HEK293 (cell line): ENCODE measurements at regions not wholly inside any gene's neighbourhood (a gene's known extent, or its start where the extent isn't known, plus 50 kb on each side); places are given as distances from the start of the nearest gene placed in this dataset.

Experiments used
- CTCF ChIA-PET: fragments of 350-600 bp; formaldehyde crosslinking; extraction: SDS; loops from one replicate; lab custom pipeline; 2021; ENCODE audit warnings: antibody characterized with exemption; lab: Yijun Ruan, JAX
- POLR2A ChIA-PET: fragments of 300-600 bp; formaldehyde crosslinking; extraction: SDS; loops from one replicate; lab custom pipeline; 2020; ENCODE audit warnings: antibody characterized with exemption, inconsistent platforms; lab: Yijun Ruan, JAX
- H3K27ac ChIP-seq: fragments of 200-500 bp; sonication (Bioruptor generic); 2 replicates; pipeline ENCODE4 v1.5.1; 2014; ENCODE audit warnings: low read depth, low read length, control low read depth, inconsistent platforms; ENCODE audit errors: extremely low read depth
- H3K36me3 ChIP-seq, 2 experiments: fragments of 200-500 bp in 1 of 2; sonication (Bioruptor generic) in 1 of 2; 1 replicate in 1 of 2; 2 replicates in 1 of 2; pipeline ENCODE4 v1.5.1; 2014 to 2017; ENCODE audit warnings: inconsistent platforms in 2 of 2, low read length in 2 of 2; ENCODE audit not compliant: control insufficient read depth in 2 of 2, insufficient read depth in 1 of 2
- H3K4me1 ChIP-seq: fragments of 200-500 bp; sonication (Bioruptor generic); 2 replicates; pipeline ENCODE4 v1.5.1; 2014; ENCODE audit warnings: mild to moderate bottlenecking, low read length, inconsistent platforms; ENCODE audit not compliant: control insufficient read depth, insufficient read depth
- H3K4me3 ChIP-seq: 2 replicates; pipeline ENCODE4 v1.5.1; 2011; ENCODE audit warnings: low read depth, mild to moderate bottlenecking, control low read depth, low read length, moderate library complexity
- H3K9me3 ChIP-seq: fragments of 200-500 bp; sonication (Bioruptor generic); 2 replicates; pipeline ENCODE4 v1.5.1; 2014; ENCODE audit warnings: low read depth, low read length, inconsistent platforms; ENCODE audit not compliant: control insufficient read depth, insufficient read depth
- HOXC10 ChIP-seq: sonication (generic); formaldehyde crosslinking; IDR thresholded peaks from 2 replicates; pipeline ENCODE4 v1.8.1; 2023; ENCODE audit warnings: mild to moderate bottlenecking, missing genetic modification reagents
- KLF8 ChIP-seq: fragments of 450-650 bp; formaldehyde crosslinking; IDR thresholded peaks from 2 replicates; pipeline ENCODE4 v1.5.1; 2016; ENCODE audit warnings: missing biosample characterization, missing genetic modification characterization
- MYNN ChIP-seq: fragments of 450-650 bp; formaldehyde crosslinking; IDR thresholded peaks from 2 replicates; pipeline ENCODE4 v1.5.1; 2016; ENCODE audit warnings: missing biosample characterization, missing genetic modification characterization, borderline replicate concordance
- SCRT1 ChIP-seq: fragments of 450-650 bp; formaldehyde crosslinking; IDR thresholded peaks from 2 replicates; pipeline ENCODE4 v1.5.1; 2016; ENCODE audit warnings: missing biosample characterization, missing genetic modification characterization, borderline replicate concordance
- SETDB1 ChIP-seq: IDR thresholded peaks from one replicate; pipeline ENCODE4 v1.6.1; 2017; ENCODE audit warnings: mild to moderate bottlenecking, low read length, moderate library complexity, mixed read lengths; ENCODE audit not compliant: insufficient read length
- SP2 ChIP-seq: fragments of 450-650 bp; formaldehyde crosslinking; IDR thresholded peaks from 2 replicates; pipeline ENCODE4 v1.5.1; 2016; ENCODE audit warnings: missing biosample characterization, missing genetic modification characterization
- TCF7L2 ChIP-seq: IDR thresholded peaks from 2 replicates; pipeline ENCODE4 v1.6.1; 2011; ENCODE audit warnings: low read depth, mild to moderate bottlenecking, inconsistent platforms, low read length, moderate library complexity, borderline replicate concordance
- TRIM28 ChIP-seq: IDR thresholded peaks from 2 replicates; pipeline ENCODE4 v1.6.1; 2011; ENCODE audit warnings: low read length, control low read depth, borderline replicate concordance
- ZBTB21 ChIP-seq: fragments of 450-650 bp; formaldehyde crosslinking; IDR thresholded peaks from 2 replicates; pipeline ENCODE4 v1.5.1; 2017; ENCODE audit warnings: missing biosample characterization, missing genetic modification characterization
- ZBTB48 ChIP-seq: fragments of 450-650 bp; formaldehyde crosslinking; IDR thresholded peaks from 2 replicates; pipeline ENCODE4 v1.5.1; 2016; ENCODE audit warnings: missing biosample characterization, missing genetic modification characterization
- ZIC2 ChIP-seq: fragments of 450-650 bp; formaldehyde crosslinking; IDR thresholded peaks from 2 replicates; pipeline ENCODE4 v1.5.1; 2016; ENCODE audit warnings: missing biosample characterization, missing genetic modification characterization
- ZNF223 ChIP-seq: fragments of 450-650 bp; formaldehyde crosslinking; IDR thresholded peaks from 2 replicates; pipeline ENCODE4 v1.5.1; 2016; ENCODE audit warnings: missing biosample characterization, missing genetic modification characterization
- ZNF24 ChIP-seq: fragments of 450-650 bp; formaldehyde crosslinking; IDR thresholded peaks from 2 replicates; pipeline ENCODE4 v1.5.1; 2016; ENCODE audit warnings: missing biosample characterization, missing genetic modification characterization
- ZNF274 ChIP-seq, 2 experiments: fragments of 200-500 bp in 1 of 2; fragments of 450-650 bp in 1 of 2; sonication (Bioruptor generic) in 1 of 2; formaldehyde crosslinking in 1 of 2; IDR thresholded peaks; 2 replicates each; pipeline versions ENCODE4 v1.5.1 to v1.6.1; 2014 to 2016; ENCODE audit warnings: borderline replicate concordance in 1 of 2, inconsistent platforms in 1 of 2, low read length in 1 of 2, missing biosample characterization in 1 of 2, missing genetic modification characterization in 1 of 2
- ZNF366 ChIP-seq: fragments of 450-650 bp; formaldehyde crosslinking; conservative IDR thresholded peaks from 2 replicates; pipeline ENCODE4 v1.5.1; 2016; ENCODE audit warnings: missing biosample characterization, missing genetic modification characterization
- ZNF391 ChIP-seq: fragments of 450-650 bp; formaldehyde crosslinking; IDR thresholded peaks from 2 replicates; pipeline ENCODE4 v1.5.1; 2016; ENCODE audit warnings: low read depth, missing biosample characterization, missing genetic modification characterization, borderline replicate concordance
- ZNF394 ChIP-seq: fragments of 450-650 bp; formaldehyde crosslinking; IDR thresholded peaks from 2 replicates; pipeline ENCODE4 v1.5.1; 2016; ENCODE audit warnings: missing biosample characterization, missing genetic modification characterization, mild to moderate bottlenecking, moderate library complexity, borderline replicate concordance
- ZNF433 ChIP-seq: fragments of 450-650 bp; formaldehyde crosslinking; IDR thresholded peaks from 2 replicates; pipeline ENCODE4 v1.5.1; 2016; ENCODE audit warnings: missing biosample characterization, missing genetic modification characterization, low read depth
- ZNF560 ChIP-seq: fragments of 450-650 bp; formaldehyde crosslinking; IDR thresholded peaks from 2 replicates; pipeline ENCODE4 v1.5.1; 2017; ENCODE audit warnings: missing biosample characterization, missing genetic modification characterization, borderline replicate concordance
- ZNF626 ChIP-seq: fragments of 450-650 bp; sonication (Bioruptor Pico); formaldehyde crosslinking; IDR thresholded peaks from 2 replicates; pipeline ENCODE4 v1.5.1; 2018; ENCODE audit warnings: missing biosample characterization, missing genetic modification characterization, inconsistent platforms
- ZNF830 ChIP-seq: fragments of 450-650 bp; IDR thresholded peaks from 2 replicates; pipeline ENCODE4 v1.5.0; 2018; ENCODE audit warnings: missing biosample characterization, missing genetic modification characterization, low read depth, mild to moderate bottlenecking, moderate library complexity
- ZSCAN30 ChIP-seq: fragments of 450-650 bp; IDR thresholded peaks from 2 replicates; pipeline ENCODE4 v1.5.1; 2018; ENCODE audit warnings: missing biosample characterization, mild to moderate bottlenecking, missing genetic modification characterization, moderate library complexity
- TF ChIP-seq, protein P1 (sequence below): fragments of 450-650 bp; formaldehyde crosslinking; IDR thresholded peaks from 2 replicates; pipeline ENCODE4 v1.5.1; 2016; ENCODE audit warnings: missing biosample characterization, missing genetic modification characterization
- TF ChIP-seq, protein P2 (sequence below): fragments of 450-650 bp; formaldehyde crosslinking; IDR thresholded peaks from 2 replicates; pipeline ENCODE4 v1.5.1; 2017; ENCODE audit warnings: missing biosample characterization, mild to moderate bottlenecking, missing genetic modification characterization, moderate library complexity
- TF ChIP-seq, protein P3 (sequence below): fragments of 450-650 bp; formaldehyde crosslinking; IDR thresholded peaks from 2 replicates; pipeline ENCODE4 v1.5.1; 2016; ENCODE audit warnings: missing biosample characterization, missing genetic modification characterization
- TF ChIP-seq, protein P4 (sequence below): fragments of 450-650 bp; formaldehyde crosslinking; IDR thresholded peaks from 2 replicates; pipeline ENCODE4 v1.5.1; 2017; ENCODE audit warnings: missing biosample characterization, missing genetic modification characterization

DNA sequence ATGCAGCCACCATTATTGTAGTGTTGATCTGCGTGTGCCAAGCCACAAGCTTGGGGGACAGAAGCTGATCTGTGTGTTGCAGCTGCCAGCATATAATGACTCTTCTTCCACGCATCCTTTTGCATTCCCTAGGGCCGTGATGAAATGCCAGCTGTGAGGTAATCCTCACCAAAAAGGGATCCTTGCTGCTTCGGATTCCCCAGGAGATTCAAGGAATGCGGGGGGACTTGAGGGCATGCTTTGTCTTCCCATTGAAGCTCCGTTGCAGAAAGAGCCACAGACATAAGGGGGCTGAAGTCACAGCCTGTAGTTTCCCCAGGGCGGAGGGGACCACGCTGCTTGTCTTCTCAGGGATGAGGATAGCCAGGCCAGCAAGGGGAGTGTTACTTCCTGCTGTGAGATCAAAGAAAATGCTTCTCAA lies 281.6 kb upstream of the FMN2 start:
- CTCF ChIA-PET: interaction anchor here (2.0 kb wide), 1 partner anchor 9 kb away, joined by 5 read pairs; no protein-coding TSS in a partner anchor
- Histone ChIP-seq H3K4me3 (no peak overlapping the region), H3K27ac (no peak overlapping the region), H3K4me1 (no peaks in the 10 kb centered on the region)
- POLR2A ChIA-PET: no interaction called here
- TF ChIP-seq TCF7L2: no peak
- no peak for TF ChIP-seq ZNF391
- TF ChIP-seq ZNF394 (tag by site-specific recombination): no peak
- TF ChIP-seq SETDB1: no peak
- no peak for TF ChIP-seq ZNF626 (tag by site-specific recombination)
- TF ChIP-seq ZNF274 (IDR thresholded peaks at IDR 0.05; ENCODE audit: low read length): no peak
- TF ChIP-seq ZNF274 (tag by site-specific recombination; IDR thresholded peaks at IDR 0.05; ENCODE audit: borderline replicate concordance): no peak
- TF ChIP-seq TRIM28: no peak
- no peak for TF ChIP-seq ZNF223
- no peak for TF ChIP-seq ZSCAN30 (tag by site-specific recombination)
- no peak for TF ChIP-seq ZNF366 (tag by site-specific recombination)
- TF ChIP-seq ZNF24 (tag by site-specific recombination): no peak
- no peak for TF ChIP-seq SCRT1 (tag by site-specific recombination)
- no peak for TF ChIP-seq ZBTB48 (tag by site-specific recombination)
- TF ChIP-seq, protein P1, sequence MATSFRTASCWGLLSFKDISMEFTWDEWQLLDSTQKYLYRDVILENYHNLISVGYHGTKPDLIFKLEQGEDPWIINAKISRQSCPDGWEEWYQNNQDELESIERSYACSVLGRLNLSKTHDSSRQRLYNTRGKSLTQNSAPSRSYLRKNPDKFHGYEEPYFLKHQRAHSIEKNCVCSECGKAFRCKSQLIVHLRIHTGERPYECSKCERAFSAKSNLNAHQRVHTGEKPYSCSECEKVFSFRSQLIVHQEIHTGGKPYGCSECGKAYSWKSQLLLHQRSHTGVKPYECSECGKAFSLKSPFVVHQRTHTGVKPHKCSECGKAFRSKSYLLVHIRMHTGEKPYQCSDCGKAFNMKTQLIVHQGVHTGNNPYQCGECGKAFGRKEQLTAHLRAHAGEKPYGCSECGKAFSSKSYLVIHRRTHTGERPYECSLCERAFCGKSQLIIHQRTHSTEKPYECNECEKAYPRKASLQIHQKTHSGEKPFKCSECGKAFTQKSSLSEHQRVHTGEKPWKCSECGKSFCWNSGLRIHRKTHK (tag by site-specific recombination): no peak
- no peak for TF ChIP-seq ZNF560 (tag by site-specific recombination)
- TF ChIP-seq MYNN (tag by site-specific recombination): no peak
- TF ChIP-seq, protein P2, sequence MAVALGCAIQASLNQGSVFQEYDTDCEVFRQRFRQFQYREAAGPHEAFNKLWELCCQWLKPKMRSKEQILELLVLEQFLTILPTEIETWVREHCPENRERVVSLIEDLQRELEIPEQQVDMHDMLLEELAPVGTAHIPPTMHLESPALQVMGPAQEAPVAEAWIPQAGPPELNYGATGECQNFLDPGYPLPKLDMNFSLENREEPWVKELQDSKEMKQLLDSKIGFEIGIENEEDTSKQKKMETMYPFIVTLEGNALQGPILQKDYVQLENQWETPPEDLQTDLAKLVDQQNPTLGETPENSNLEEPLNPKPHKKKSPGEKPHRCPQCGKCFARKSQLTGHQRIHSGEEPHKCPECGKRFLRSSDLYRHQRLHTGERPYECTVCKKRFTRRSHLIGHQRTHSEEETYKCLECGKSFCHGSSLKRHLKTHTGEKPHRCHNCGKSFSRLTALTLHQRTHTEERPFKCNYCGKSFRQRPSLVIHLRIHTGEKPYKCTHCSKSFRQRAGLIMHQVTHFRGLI (tag by site-specific recombination): no peak
- no peak for TF ChIP-seq ZBTB21 (tag by site-specific recombination)
- TF ChIP-seq KLF8 (tag by site-specific recombination): no peak
- TF ChIP-seq, all 188 proteins: peak for 0
- H3K36me3 ChIP-seq: peaks cover 0 to 2% of the 10 kb centered on the region in 2 experiments; a peak in 1 of 3 replicates
- no peaks in the 10 kb centered on the region for H3K9me3 ChIP-seq

DNA sequence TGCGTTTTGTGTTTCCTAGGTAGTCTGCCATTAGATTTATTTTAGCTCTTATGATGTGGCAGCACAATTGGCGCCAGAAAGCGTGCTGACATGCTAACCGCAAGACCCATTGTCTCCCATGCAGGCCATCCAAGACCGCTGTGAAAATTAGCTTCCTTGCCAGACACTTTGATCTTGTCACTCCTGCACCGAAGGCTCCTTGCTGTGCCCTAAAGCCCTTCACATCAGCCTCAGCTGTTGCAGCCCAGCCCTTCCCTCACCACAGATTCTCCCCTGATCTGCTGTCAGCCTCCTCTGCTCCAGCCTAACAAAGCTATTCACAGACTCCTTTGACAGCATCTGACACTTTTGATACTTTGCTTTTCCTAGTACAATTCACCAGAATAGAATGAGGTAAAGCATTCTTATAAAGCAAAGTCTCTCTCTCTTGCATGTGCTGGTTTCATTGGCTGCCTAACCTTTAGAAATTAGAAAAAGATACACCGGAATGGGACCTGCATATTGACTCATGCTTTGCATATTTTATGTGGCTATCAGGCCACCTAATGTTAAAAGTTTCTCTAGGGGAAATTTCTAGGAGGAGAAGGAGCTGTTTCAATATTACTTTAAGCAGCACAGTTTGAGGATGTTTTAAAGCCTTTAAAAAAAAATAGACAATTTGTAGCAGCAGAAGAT lies 280.3 kb upstream of the FMN2 start:
- ChIA-PET CTCF (interaction anchor here (2.0 kb wide), 1 partner anchor 8 kb away, joined by 5 read pairs; no protein-coding TSS in a partner anchor), POLR2A (no interaction called here)
- Histone ChIP-seq H3K27ac (no peak overlapping the region), H3K36me3 (no peaks in the 10 kb centered on the region), H3K4me1 (no peaks in the 10 kb centered on the region), H3K4me3 (no peak overlapping the region), H3K9me3 (no peaks in the 10 kb centered on the region)
- TF ChIP-seq, protein P3, sequence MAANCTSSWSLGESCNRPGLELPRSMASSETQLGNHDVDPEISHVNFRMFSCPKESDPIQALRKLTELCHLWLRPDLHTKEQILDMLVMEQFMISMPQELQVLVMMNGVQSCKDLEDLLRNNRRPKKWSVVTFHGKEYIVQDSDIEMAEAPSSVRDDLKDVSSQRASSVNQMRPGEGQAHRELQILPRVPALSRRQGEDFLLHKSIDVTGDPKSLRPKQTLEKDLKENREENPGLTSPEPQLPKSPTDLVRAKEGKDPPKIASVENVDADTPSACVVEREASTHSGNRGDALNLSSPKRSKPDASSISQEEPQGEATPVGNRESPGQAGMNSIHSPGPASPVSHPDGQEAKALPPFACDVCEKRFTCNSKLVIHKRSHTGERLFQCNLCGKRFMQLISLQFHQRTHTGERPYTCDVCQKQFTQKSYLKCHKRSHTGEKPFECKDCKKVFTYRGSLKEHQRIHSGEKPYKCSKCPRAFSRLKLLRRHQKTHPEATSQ: no peak
- TF ChIP-seq, protein P4, sequence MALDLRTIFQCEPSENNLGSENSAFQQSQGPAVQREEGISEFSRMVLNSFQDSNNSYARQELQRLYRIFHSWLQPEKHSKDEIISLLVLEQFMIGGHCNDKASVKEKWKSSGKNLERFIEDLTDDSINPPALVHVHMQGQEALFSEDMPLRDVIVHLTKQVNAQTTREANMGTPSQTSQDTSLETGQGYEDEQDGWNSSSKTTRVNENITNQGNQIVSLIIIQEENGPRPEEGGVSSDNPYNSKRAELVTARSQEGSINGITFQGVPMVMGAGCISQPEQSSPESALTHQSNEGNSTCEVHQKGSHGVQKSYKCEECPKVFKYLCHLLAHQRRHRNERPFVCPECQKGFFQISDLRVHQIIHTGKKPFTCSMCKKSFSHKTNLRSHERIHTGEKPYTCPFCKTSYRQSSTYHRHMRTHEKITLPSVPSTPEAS (tag by site-specific recombination): no peak
- TF ChIP-seq ZNF830 (tag by site-specific recombination) (no peak), SP2 (no peak), ZNF433 (tag by site-specific recombination) (no peak), ZIC2 (tag by site-specific recombination) (0 out of 2 replicates have a peak, but pooled peaks have one; percentile 20), HOXC10 (CRISPR knock-in tag) (no peak)
